OCI-M2 (cell line): ENCODE measurements at regions not wholly inside any gene's neighbourhood (a gene's known extent, or its start where the extent isn't known, plus 50 kb on each side); places are given as distances from the start of the nearest gene placed in this dataset.

Source experiments
- DNase-seq: peaks from one replicate; lab custom pipeline; 2025; ENCODE audit not compliant: unreplicated experiment; lab: John Stamatoyannopoulos, UW

DNA sequence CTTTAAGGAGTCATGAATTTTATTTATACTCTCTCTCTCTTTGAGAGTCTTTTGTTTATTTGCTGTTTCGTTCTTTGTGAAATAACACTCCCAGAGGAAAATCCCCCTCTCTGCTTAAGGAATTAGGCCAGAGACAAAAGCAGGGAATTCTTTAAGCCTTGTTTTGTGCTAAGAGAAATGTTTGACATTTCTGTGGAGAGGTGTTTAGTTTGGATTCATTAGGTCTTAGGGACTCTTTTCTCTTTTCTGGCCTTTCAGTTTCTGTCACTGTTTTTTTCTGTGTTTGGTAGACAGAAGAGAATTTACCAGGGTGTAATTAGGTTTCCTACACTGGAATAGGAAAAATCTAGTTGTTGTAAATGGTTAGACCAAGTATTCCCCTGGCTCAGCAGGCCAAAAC, 241.8 kb upstream of the NR2F2 start:
- DNase-seq = no peak

DNA sequence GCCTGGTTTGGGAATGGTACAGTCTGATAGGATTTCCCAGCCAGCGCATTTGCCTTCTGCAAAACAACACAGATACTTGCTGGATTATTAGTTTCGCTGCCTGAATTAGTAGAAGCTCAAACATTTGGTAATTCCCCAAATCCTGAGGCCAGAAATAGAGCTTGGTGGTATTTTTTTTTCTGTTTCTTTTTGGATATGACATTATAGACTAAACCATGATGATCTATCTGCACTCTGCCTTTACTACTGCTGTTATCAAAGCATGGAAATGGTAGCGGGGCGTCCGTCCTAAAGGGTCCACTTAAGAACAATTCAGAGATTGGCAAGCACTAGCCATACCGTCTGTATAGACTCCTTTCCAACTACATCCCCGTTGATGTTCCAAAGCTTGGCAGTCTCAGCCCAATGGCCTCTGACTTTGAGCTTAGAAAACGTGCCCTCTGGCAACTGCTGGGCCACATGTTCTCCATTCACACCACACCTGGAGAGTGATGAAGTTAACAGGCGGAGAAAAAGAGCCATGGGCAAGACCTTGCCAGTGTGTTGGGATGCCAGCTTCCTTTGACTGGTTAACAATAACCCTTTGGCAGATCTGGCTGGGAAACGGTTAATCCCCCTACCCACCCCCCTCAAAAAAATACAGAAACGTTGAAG, 241.0 kb upstream of the NR2F2 start:
- DNase-seq = no peak

DNA sequence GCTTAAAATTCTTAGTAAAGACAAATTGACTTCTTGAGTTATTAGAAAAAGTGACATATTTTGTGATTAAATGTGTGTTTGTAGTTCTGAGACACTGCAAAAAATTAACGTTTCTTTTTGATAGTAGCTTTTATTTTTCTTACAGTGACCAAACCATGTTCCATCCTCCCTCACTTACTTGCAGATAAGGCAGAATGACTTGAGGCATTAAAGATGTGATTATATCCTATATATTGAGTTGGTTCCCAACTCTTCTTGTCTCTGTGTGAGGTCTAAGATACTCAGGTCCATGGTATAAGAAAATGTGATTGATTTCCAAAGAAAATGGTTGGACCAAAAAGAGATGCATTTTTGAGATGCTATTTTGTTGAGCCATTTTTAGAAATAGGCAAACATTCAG, 238.3 kb upstream of the NR2F2 start:
- no peak for DNase-seq

DNA sequence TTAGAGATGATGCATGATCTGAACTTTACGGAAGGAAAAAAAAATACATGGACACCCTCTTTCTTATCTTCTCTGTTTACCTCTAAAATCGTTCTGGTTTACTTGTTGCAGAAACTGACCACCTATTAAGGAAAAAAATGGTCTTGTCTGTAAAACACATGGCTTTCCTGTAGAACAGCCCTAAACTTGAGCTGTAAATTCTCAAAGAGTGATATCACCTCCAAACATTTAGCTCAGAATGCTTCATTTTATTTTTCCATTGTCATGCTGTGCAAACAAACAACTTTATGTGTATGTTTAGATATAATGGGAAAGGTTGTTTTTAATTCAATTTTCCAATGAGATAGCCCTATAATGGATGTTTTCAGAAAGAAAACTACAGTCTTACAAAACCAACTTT, 237.4 kb upstream of the NR2F2 start:
- DNase-seq = no peak

DNA sequence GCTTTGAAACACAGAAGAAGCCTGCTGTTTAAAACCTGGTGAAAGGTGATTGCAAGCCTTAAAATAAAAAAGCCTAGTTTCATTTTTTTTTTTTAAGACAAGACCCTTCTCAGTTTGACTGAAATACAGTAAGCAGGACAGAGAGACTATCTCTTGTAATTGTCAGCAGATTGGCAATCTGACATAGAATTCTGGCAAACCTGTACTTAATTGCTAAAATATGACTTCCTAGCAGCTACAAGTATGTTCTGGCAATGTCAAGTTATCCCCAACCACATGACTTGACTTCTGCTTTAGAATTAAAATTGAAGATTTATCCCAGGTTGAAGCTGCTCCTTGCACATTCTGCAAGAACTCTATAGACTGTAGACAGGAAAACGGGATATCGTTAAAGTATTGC, 232.8 kb upstream of the NR2F2 start:
- no peak for DNase-seq

DNA sequence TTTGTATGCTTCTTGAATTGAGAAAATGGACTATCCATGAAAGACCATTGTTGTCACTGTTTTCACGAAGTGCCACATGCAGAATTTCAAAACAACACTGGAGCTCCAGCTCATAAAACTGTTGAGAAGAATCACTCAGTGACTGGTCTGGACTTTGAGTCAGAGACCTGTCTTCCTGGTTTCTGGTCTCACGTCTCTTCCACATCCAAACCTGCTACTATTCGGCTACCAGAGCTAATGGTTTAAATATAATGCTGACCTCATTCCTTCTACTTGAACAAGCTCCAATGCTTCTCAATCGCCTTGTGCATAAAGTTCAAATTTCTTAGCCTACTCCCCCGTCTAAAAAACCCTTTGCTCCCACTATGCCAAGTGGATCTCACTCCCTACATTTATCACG, 227.9 kb upstream of the NR2F2 start:
- no peak for DNase-seq

DNA sequence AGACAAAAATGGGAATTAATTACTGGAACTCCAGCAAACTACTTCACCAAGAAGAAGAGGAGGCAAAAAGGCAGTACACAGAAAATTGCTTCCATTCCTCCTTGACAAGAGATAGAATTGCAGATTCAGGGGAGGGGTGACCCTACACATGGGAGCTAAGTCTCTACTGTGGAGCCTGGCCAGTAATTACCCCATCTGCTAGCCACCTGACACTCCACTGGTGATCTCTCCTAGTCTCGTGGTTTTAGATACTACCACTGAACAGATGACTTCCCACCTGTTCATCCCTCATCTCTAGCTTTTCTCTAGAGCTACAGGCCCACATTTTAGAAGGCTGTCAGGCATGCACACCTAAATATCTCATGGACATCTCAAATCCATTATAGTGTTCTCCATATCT, 224.3 kb upstream of the NR2F2 start:
- no peak for DNase-seq

DNA sequence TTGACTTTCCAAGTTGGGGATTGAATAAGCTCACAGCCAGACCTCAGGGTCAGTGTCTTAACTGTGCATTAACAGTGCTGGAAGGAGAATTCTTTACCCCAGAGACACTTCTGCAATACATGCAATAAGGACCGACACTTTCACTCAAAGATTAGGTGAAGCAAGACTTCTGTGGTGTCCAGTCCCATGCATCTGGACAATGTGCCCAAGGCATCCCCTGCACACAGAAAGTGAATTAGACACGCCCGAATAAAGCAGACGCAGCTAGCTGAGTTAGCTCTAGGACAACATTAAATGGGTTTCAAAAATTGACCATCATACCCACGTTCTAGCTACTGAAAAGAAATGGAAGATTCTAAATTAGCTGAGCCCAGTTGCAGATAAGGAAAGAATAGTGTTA, 223.9 kb upstream of the NR2F2 start:
- DNase-seq = no peak

DNA sequence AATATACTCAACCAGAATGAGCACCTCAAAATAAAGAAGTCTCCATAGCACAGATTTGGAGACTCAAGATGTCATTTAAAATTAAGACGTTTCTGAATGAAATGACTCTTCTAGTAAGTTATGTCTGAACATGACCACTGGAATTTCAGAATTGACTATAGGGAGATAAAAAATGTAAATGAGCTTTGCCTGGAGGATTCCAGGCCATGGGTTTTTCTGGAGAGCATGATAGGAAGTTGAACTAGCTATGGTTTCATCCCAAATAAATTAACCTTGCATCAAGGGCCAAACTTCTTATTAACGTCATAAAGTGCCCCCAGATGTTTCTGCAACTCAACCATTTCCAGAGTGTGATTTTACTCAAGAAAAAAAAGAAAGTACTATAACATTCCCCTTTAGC, 222.6 kb upstream of the NR2F2 start:
- no peak for DNase-seq

DNA sequence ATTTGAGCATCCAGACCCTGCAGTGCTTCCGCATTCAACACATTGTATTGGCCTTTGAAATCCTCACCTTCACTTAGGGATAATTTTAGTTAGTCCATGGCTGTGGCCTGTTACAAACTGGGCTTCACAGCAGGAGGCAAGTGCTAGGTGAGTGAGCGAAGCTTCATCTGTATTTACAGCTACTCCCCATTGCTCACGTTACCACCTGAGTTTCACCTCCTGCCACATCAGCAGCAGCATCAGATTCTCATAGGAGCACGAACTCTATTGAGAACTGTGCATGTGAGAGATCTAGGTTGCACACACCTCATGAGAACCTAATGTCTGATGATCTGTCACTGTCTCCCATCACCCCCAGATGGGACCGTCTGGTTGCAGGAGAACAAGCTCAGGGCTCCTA, 222.1 kb upstream of the NR2F2 start:
- no peak for DNase-seq

DNA sequence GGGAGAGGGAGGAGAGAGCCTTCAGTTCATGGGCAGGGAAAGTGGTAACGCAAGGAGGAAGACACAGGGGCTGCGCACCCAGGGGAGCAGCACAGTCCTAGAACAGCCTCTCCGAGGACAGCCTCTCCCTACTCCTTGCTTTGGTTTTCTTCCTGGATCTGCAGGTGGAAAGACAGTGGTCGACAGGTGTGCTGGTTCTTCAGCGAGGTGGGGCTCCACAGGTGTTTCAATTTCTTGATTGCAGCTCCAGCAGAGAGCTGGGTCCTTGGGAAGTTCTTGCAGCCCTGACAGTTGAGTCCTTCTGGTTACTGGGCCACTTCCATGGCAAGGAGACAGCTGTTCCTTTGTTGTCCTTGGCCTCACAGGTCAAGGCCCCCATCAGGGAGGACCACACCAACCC, 220.7 kb upstream of the NR2F2 start:
- no peak for DNase-seq

DNA sequence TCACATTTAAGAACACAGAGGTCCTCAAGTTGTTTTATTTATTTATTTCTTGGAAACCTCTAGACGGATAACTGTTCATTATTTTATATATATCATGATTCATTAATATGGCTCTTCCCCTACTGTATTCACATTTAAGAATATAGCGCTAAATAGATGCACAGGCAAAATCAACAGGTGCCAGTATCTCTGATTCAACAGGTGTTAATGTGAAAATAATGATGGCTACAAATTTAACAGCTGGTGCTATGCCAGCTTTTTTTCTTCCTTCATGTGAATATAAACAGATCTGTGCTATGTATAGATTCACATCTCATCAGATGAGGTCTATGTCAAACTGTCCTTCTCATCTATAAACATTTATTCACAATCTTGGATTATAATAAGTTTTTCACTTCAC, 218.5 kb upstream of the NR2F2 start:
- DNase-seq = no peak

DNA sequence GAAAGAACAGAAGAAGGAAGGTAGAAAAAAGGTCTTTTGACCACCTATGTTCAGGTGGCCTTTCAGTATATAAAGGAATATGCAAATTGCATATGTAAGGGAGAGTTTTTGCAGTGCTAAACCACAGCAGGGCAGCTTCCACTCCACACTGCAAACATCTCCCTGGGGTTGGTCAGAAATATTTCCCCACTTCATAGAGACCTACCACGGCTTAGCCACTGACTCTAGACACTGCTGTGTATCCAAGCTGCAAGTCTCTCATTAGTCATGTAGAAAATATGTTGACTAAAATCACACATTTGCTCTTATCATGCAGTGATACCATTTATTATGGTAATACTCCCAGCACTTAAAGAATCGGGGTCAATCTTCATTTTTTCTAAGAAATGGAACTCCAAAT, 214.9 kb upstream of the NR2F2 start:
- DNase-seq = no peak

DNA sequence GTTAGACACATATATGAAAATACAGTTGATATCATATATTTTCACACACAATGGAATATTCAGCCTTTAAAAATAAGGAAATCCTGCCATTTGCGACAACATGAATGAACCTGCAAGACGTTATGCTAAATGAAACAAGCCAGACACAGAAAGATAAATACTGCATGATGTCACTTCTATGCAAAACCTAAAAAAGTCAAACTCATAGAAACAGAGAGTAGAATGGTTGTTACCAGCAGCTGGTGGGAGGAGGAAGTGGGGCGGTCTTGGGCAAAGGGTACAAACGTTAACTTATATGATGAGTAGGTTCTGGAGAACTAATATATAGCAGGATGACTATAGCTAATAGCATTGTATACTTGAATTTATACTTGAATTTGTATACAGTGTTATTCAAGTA, 213.2 kb upstream of the NR2F2 start:
- DNase-seq = no peak

DNA sequence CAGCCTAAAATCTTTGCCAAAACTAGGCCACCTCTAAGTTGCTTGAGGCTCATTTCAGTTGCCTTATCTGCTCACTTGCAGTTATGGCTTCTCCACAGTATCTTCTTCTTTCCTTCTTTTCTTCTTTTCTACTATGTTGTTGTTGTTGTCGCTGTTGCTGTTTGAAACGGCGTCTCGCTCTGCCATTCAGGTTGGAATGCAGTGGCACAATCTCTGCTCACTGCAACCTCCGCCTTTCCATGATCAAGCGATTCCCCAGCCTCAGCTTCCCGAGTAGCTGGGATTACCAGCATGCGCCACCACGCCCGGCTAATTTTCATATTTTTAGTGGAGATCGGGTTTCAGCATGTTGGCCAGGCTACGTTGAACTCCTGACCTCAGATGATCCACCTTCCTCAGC, 210.8 kb upstream of the NR2F2 start:
- DNase-seq = no peak

DNA sequence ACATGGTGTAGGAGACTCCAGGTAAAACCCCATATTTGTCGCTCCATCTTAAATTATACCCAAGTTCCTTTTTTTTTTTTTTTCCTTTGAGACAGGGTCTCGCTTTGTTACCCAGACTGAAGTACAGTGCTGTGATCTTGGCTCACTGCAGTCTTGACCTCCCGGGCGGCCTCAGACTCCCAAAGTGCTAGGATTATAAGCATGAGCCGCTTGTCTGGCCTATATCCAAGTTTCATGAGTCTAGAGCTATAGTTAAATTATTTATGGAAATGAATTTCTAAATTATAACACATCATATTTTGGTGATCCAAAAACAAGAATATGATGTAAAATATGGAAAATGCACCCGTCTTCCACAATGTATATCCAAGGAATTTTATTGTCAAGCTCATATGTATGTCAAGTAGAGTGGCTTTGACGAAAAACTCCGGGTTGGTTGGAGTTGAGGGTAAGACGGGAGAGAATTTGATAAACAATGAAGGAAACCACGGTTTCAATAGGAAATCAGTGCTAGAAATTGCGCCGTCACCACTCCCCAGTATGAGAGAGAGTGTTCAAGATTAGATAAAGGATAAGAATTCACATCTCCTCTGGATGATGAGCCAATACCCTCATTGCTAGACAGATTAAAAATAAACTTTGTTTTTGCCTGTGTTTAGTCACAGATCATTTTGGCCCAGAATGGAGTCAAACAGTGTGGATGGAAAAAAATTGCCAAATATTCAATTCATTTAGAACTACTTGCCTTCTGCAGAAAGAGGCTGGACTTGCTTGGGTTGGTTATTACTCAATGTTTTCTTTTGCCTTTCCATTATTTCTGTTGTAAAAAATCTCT, 209.2 kb upstream of the NR2F2 start:
- DNase-seq = no peak

DNA sequence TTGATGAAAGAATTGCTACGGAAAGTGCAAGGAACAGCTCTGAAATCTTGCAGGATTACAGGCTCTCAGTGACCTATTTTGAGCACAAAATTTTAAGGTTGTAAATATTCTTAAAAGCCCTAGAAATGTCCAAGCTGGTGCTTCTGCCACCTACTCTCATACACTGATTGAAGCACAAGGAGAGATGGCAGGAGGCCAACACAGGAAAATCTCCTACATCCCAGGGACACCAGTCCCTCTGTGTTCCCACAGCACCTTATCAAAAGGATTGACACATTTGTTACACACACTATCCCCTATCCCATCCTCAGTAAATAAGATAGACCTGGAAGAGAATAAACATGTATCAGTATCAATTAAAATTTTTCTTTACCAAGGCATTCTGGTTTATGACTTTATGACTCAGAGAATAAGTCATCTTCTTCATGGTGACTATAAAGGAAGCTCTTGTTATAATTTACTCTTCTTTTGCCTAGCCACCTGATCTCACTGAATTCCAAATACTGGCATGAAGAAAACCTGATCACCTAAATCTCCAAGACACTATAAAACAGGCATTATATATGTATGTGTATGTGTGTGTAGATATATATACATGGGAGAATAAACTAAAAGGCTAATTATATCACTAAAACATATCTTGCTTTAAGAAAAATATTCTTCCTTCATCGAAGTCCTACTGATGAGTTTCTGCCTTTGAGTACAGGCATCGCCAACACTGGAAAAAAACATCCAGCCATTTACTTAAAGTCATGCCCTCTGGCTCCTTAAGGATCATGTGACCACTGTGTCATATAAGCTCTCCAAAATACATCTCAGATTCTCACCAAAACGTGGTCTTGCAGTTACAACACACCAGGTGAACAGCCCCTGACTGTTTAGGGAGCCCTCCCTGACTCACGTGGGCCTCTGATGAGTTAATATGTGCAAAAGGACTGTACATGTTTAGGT, 208.1 kb upstream of the NR2F2 start:
- no peak for DNase-seq

DNA sequence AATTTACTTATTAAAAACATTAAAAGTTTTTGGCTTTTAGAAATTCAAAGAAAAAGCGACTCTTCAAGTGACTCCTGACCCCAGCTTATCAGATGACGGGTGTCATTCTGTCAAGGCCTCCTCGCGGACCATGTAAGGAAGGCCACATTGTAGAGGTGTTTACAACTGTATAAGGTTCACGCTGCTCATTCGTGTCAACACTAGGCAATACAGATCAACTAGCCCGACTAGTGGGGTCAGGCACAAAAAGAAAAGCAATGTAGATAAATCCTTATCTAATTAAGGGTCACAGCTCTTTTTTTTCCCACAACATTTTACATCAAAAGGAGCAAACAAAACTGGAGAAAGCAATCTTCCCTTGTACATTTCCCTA, 207.5 kb upstream of the NR2F2 start:
- DNase-seq = no peak

DNA sequence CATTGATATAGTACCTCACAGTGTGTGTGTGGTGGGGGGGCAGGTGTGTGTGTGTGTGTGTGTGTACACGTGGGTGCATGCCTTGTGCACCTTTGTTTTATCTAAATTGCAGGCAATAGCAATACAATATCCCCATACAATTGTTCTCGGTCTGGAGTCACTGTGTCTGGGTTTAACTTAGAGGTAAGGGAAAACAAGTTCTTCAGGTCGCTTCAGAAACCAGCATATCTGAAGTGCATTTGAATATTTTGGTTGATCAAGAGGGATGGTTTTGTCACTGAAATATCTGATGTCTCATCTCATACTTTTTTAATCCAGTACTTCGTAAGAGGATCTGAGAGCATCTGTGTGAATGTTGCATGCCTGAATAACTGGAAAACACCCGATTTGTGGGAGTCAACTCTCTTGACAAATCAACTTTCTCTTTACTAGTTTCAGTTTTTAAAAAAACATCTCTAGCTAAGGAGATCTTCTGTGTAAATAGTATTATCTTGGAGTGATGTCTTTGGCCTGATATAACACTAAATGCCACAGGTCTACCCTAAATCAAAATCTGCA, 206.8 kb upstream of the NR2F2 start:
- no peak for DNase-seq

DNA sequence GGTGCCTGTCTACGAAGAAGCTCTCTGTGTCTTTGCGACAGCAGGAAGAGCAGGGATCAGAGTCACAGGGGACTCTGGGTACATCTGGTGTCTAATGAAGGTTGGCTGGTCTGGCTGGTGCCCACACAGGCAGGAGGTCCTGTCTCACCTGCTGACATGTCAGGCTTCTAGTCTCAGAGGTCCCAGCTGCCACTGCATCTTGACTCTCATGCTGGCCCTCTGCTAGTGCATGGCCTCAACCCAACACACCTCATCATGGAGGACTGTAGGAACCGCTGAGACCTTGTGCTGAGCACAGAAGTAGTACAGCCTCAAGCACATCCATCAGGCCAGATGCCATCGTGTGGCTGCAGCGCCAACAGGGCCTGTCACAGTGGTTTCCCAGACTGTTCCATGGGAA, 206.1 kb upstream of the NR2F2 start:
- DNase-seq = no peak

DNA sequence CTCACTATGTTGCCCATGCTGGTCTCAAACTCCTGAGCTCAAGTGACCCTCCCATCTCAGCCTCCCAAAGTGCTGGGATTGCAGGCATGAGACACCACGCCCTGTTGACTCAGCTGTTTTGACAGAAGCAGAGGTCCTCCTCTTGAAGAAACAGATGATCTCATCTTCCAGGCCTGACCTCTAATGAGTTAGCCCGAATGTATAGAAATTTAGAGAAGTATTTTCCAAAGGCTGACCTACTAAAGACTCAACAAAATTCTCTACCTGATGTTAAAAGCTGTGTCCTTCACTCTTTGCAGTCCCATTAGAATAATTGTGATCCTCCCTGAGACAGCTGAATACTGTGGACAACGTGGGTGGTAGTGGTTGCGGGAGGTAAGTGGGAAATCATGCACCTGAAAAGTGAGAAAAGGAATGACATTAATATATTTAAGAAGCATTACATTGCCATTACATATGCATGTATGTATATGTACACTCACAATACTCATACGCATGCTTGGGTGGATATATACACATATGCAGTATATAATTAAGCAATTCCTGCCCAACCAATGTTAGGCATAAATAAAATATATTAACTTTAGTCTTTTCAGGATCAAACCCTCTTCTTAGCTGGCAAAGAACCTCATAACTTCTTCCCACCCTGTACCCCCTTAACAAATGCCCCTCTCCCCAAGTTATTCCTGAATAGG, 204.6 kb upstream of the NR2F2 start:
- DNase-seq = no peak
